Neuron (in vitro differentiated cells): ENCODE measurements at regions not wholly inside any gene's neighbourhood (a gene's known extent, or its start where the extent isn't known, plus 50 kb on each side); places are given as distances from the start of the nearest gene placed in this dataset.
"Not testable (repeated sequence)": the region's sequence is repeated elsewhere in the genome, so short reads cannot be mapped to it uniquely, and the experiment has no call there.

Experiments
- H2AFZ ChIP-seq: one replicate; pipeline ENCODE4 v1.6.1; 2013; ENCODE audit warnings: low read depth, mild to moderate bottlenecking, inconsistent platforms, low read length, moderate library complexity
- H3K27me3 ChIP-seq: one replicate; pipeline ENCODE4 v1.6.1; 2013; ENCODE audit warnings: low read length; ENCODE audit not compliant: insufficient read depth
- H3K36me3 ChIP-seq: one replicate; pipeline ENCODE4 v1.6.1; 2013; ENCODE audit warnings: low read length; ENCODE audit not compliant: insufficient read depth
- H3K4me1 ChIP-seq: one replicate; pipeline ENCODE4 v1.6.1; 2013; ENCODE audit warnings: low read length; ENCODE audit not compliant: insufficient read depth
- H3K4me3 ChIP-seq: 2 replicates; pipeline ENCODE4 v1.5.1; 2013; ENCODE audit warnings: mild to moderate bottlenecking, low read length, moderate library complexity
- H3K9me3 ChIP-seq: one replicate; pipeline ENCODE4 v1.6.1; 2013; ENCODE audit warnings: low read length

GRCh38 chr12:115791331-115791730 is 486.2 kb downstream of the MED13L start:
- Histone ChIP-seq H3K9me3 (no peaks in the 10 kb centered on the region), H3K4me3 (no peak overlapping the region), H3K27me3 (peaks cover 4% of the 10 kb centered on the region), H3K4me1 (no peaks in the 10 kb centered on the region), H2AFZ (no peak overlapping the region), H3K36me3 (no peaks in the 10 kb centered on the region)

GRCh38 chr12:115790526-115790925 is 487.0 kb downstream of the MED13L start:
- Histone ChIP-seq H3K36me3 (no peaks in the 10 kb centered on the region), H3K27me3 (peaks cover 4% of the 10 kb centered on the region), H3K4me3 (no peak overlapping the region), H3K4me1 (no peaks in the 10 kb centered on the region), H3K9me3 (no peaks in the 10 kb centered on the region), H2AFZ (no peak overlapping the region)

DNA sequence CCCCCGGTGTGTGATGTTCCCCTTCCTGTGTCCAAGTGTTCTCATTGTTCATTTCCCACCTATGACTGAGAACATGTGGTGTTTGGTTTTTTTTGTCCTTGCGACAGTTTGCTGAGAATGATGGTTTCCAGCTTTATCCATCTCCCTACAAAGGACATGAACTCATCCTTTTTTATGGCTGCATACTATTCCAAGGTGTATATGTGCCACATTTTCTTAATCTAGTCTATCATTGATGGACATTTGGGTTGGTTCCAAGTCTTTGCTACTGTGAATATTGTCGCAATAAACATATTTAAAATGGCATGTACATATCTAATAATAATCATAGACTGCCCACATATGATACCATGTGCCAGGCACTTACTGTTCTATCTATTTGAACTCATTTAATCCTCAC is 491.0 kb downstream of the MED13L start:
- not testable (repeated sequence) for H2AFZ ChIP-seq, H3K27me3 ChIP-seq, H3K4me3 ChIP-seq, H3K9me3 ChIP-seq, H3K36me3 ChIP-seq, H3K4me1 ChIP-seq

GRCh38 chr12:115785548-115785947 is 491.9 kb downstream of the MED13L start:
- Histone ChIP-seq H2AFZ (no peak overlapping the region), H3K36me3 (no peaks in the 10 kb centered on the region), H3K27me3 (peaks cover 4% of the 10 kb centered on the region), H3K4me1 (no peaks in the 10 kb centered on the region), H3K9me3 (no peaks in the 10 kb centered on the region), H3K4me3 (no peak overlapping the region)

GRCh38 chr12:115776399-115776798 is 501.1 kb downstream of the MED13L start:
- H3K4me1 ChIP-seq = no peaks in the 10 kb centered on the region
- H3K9me3 ChIP-seq = no peaks in the 10 kb centered on the region
- H3K27me3 ChIP-seq = no peaks in the 10 kb centered on the region
- no peak overlapping the region for H3K4me3 ChIP-seq
- H2AFZ ChIP-seq = no peak overlapping the region
- H3K36me3 ChIP-seq = no peaks in the 10 kb centered on the region

DNA sequence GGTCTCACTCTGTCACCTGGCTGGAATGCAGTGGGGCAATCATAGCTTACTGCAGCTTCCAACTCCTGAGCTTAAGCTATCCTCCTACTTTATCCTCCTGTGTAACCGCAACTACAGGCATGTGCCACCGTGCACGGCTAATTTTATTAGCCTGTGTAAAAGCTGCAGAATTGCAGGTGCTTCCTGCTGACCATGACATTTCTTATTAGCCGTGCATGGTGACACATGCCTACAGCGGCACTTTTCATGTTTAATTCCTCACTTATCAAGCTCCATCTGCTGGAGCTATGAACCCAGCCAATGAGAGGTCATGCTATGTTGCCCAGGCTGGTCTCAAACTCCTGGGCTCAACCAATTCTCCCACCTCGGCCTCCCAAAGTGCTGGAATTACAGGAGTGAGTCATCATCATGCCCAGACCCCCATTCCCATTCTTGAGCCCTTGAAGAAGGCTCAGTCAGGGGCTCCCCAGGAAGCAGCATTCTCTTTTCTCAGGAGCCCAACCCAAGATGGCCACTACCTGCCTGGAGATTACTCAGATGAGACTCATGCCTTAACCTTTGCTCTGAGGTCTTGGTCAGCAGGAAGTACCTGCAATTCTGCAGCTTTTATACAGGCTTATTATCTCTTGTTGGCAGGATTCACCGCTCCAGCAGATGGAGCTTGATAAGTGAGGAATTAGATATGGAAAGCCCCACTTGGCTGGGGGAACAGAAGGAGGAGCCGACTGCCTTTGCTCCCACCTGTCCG is 503.2 kb downstream of the MED13L start:
- H3K9me3 ChIP-seq = no peaks in the 10 kb centered on the region
- H3K27me3 ChIP-seq = no peaks in the 10 kb centered on the region
- H3K36me3 ChIP-seq = no peaks in the 10 kb centered on the region

DNA sequence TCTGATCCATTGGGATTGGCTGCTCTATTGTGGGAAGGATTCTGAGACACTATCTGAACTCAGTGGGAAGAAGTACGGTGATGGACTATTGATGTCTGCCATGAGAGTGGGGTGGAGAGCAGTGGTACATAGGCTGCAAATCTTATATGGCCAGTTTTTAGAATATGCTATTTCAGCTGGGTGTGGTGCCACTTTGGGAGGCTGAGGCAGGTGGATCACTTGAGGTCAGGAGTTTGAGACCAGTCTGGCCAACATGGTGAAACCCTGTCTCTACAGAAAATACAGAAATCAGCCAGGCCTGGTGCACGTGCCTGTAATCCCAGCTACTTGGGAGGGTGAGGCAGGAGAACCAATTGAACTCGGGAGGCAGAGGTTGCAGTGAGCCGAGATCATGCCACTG is 505.9 kb downstream of the MED13L start:
- Histone ChIP-seq H2AFZ (no peak overlapping the region), H3K4me3 (no peak overlapping the region), H3K27me3 (no peaks in the 10 kb centered on the region), H3K4me1 (no peaks in the 10 kb centered on the region), H3K9me3 (no peaks in the 10 kb centered on the region), H3K36me3 (no peaks in the 10 kb centered on the region)

More for the DNA sequence above, 503.2 kb downstream of the MED13L start:
- H2AFZ ChIP-seq = no peak overlapping the region
- H3K4me1 ChIP-seq = no peaks in the 10 kb centered on the region
- no peak overlapping the region for H3K4me3 ChIP-seq

DNA sequence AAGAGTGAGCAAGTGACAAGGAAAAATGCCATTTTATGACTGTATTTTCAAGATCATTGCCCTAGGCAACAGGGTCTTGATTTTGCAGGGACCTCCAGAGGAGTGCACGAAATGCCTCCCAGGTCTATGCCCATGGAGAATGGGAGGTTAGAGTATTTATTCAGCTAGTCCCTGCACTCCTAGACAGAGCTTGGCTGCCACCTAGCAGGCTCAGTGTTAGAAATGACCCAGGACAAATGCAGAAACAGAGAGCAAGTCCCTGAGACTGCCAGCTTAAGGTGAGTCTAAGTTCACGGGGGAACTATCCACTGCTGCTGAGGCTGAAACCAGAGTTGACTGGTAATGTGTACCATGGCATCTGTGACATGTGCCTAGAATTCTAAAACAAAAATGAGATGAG is 506.4 kb downstream of the MED13L start:
- Histone ChIP-seq H3K9me3 (no peaks in the 10 kb centered on the region), H3K27me3 (no peaks in the 10 kb centered on the region), H3K4me3 (no peak overlapping the region), H2AFZ (no peak overlapping the region), H3K36me3 (no peaks in the 10 kb centered on the region), H3K4me1 (no peaks in the 10 kb centered on the region)

- Histone ChIP-seq H2AFZ (no peak overlapping the region), H3K9me3 (no peaks in the 10 kb centered on the region), H3K36me3 (no peaks in the 10 kb centered on the region), H3K27me3 (no peaks in the 10 kb centered on the region), H3K4me3 (no peak overlapping the region), H3K4me1 (no peaks in the 10 kb centered on the region)
These were observed 506.9 kb downstream of the MED13L start for GRCh38 chr12:115770643-115771042.

DNA sequence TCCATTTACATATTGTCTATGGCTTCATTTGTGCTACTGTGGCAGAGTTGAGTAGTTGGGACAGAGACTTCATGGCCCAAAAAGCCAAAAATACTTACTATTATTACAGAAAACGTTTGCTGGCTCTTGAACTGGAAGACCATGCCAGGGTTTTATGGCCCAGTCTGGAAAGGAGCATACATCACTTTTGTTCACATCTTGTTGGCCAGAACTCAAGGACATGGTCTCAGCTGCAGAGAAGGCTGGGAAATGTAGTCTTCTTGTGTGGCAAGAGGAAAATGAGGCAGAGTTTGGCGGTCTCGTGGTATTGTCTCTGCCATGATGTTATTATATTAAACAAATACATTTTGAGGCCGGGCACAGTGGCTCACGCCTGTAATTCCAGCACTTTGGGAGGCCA is 509.6 kb downstream of the MED13L start:
- H3K9me3 ChIP-seq = no peaks in the 10 kb centered on the region
- H3K36me3 ChIP-seq = no peaks in the 10 kb centered on the region
- no peaks in the 10 kb centered on the region for H3K27me3 ChIP-seq
- no peak overlapping the region for H3K4me3 ChIP-seq
- H2AFZ ChIP-seq = no peak overlapping the region
- no peaks in the 10 kb centered on the region for H3K4me1 ChIP-seq

GRCh38 chr12:115763982-115764621 is 513.4 kb downstream of the MED13L start:
- Histone ChIP-seq H3K27me3 (no peaks in the 10 kb centered on the region), H2AFZ (no peak overlapping the region)

DNA sequence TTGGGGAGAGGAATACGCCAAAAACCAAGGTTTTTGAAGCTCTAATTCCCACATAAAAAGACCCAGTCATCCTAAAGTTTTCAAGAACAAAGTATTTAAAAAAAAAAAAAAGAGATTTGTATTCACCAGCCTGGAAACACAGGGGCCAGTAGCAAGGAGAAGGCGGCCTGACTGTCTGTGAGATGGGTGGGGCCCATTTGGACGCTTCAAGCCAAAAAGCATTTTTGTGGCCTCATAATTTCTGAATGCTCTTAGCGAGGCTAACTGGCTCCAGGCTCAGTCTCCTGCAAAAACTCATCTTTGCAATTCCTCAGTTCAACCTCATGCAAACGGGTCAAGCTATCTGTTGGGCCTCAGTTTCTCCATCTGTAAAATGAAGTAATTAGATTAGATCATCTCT is 514.1 kb downstream of the MED13L start:
- H2AFZ ChIP-seq = no peak overlapping the region
- no peaks in the 10 kb centered on the region for H3K9me3 ChIP-seq
- H3K4me1 ChIP-seq = no peaks in the 10 kb centered on the region
- H3K36me3 ChIP-seq = no peaks in the 10 kb centered on the region
- H3K4me3 ChIP-seq = no peak overlapping the region
- peaks cover 3% of the 10 kb centered on the region for H3K27me3 ChIP-seq

More at GRCh38 chr12:115763982-115764621, 513.4 kb downstream of the MED13L start:
- Histone ChIP-seq H3K9me3 (no peaks in the 10 kb centered on the region), H3K4me3 (no peak overlapping the region), H3K4me1 (no peaks in the 10 kb centered on the region), H3K36me3 (no peaks in the 10 kb centered on the region)

- Histone ChIP-seq H2AFZ (no peak overlapping the region), H3K4me1 (no peaks in the 10 kb centered on the region), H3K9me3 (no peaks in the 10 kb centered on the region), H3K4me3 (no peak overlapping the region), H3K36me3 (no peaks in the 10 kb centered on the region), H3K27me3 (peaks cover 6% of the 10 kb centered on the region)
These were observed 514.6 kb downstream of the MED13L start for GRCh38 chr12:115762936-115763335.

- Histone ChIP-seq H3K4me1 (no peaks in the 10 kb centered on the region), H3K27me3 (peaks cover 11% of the 10 kb centered on the region), H3K4me3 (no peak overlapping the region), H3K36me3 (no peaks in the 10 kb centered on the region), H3K9me3 (no peaks in the 10 kb centered on the region), H2AFZ (no peak overlapping the region)
These were observed 515.7 kb downstream of the MED13L start for GRCh38 chr12:115761784-115762183.
